ENCODE measurements at regions not wholly inside any gene's neighbourhood (a gene's known extent, or its start where the extent isn't known, plus 50 kb on each side); places are given as distances from the start of the nearest gene placed in this dataset.
A peak's percentile ranks its signal among the peaks of the same experiment; 100 is the strongest.
"Not testable (repeated sequence)": the region's sequence is repeated elsewhere in the genome, so short reads cannot be mapped to it uniquely, and the experiment has no call there.

DNA sequence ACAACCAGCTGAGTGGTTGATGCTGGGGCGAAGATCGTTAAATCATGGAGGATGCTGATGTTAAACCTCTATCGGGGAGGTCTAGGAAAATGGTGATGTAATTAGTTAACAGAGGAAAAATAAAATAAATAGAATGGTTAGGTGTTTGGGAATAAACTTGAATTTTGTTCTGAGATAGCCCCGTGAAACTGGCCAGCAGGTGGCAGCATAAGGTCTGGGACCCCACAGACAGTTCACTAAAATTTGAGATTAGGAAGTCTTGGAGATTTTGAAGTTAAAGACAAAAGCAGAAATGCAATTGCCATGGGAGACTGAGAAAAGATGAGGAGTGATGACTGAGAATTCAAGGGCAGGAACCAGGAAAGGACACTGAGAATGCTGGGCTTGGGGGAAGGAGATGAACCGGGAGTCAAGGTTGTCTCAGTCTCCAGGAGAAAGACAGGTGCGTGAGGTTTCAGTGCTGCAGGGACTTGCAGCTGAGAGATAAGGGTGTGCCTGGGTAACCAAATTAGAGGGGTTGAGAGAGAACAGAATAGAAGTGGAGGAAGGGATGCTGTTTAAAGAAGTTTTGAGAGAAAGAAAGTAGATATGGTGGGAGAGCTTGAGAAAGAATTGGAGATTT, 248.0 kb downstream of the ZNF92 start:
- DNase-seq (ENCODE audit: low spot score); H3K27me3 Mint-ChIP-seq (ENCODE audit: low read depth); H3K9me3 Mint-ChIP-seq; H3K27ac Mint-ChIP-seq; H3K36me3 Mint-ChIP-seq (ENCODE audit: low read depth); H3K4me3 Mint-ChIP-seq; H3K4me1 Mint-ChIP-seq (ENCODE audit: low read depth): not testable (repeated sequence)

DNA sequence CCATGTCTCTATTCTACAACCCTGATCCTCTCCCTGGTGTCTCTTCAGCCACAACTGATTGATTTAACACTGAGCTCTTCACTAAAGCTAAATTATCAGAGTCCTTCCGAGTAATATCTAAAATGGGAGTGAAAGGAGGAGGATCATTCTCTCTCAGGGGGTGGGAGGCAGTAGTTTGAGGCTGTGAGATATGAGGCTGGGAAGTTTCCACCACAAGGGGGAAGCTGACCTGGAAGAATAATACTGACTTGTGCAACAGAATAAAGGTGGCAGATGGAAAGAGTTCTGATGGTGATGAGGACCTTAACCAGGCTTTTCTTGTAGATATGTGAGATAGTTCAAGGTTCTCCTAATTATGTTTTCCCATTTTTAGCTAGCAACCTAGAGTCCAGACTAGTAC, 241.6 kb upstream of the VKORC1L1 start:
- not testable (repeated sequence) for H3K27me3 Mint-ChIP-seq (ENCODE audit: low read depth); H3K4me1 Mint-ChIP-seq (ENCODE audit: low read depth); H3K9me3 Mint-ChIP-seq; DNase-seq (ENCODE audit: low spot score); H3K36me3 Mint-ChIP-seq (ENCODE audit: low read depth); H3K4me3 Mint-ChIP-seq; H3K27ac Mint-ChIP-seq

DNA sequence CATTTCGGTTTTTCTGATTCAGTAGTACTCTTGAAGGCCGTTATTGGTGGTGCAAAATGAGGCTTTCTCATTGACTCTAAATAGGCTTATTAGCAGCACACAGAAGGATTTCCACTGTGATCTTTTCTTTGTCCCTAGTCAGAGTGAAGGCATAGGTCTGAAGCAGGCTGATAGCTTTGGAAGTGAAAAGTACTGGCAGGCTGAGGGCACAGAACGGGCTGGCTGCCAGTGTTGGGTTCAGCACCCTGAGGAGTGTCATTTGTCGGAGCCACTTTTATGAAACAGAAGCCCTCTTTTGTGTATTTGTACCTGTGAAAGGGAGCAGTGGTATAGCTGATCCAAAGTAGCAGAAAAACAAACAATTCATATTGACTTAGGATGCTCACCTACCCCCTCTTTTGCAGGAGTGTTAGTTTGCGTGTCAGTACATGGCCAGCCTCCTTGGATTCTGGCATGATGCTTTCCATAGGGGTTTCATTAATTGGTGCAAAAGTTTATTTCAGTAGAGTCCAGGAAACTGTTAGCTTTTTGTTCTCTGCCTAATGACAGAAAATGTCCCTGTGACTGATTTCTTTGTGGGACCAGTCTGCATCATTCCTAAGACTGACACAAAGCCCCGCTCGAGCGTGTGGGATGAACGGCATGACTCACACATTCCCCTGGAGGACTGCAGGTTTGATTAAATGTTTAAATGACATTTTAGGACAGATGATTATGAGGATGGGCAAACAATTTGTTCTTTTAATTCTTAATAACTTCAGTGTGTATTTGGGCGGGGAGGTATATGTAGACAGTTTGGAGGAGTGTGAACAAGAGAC, 239.1 kb upstream of the VKORC1L1 start:
- H3K4me3 Mint-ChIP-seq; H3K27me3 Mint-ChIP-seq (ENCODE audit: low read depth); H3K9me3 Mint-ChIP-seq; H3K36me3 Mint-ChIP-seq (ENCODE audit: low read depth); DNase-seq (ENCODE audit: low spot score); H3K27ac Mint-ChIP-seq; H3K4me1 Mint-ChIP-seq (ENCODE audit: low read depth): not testable (repeated sequence)

DNA sequence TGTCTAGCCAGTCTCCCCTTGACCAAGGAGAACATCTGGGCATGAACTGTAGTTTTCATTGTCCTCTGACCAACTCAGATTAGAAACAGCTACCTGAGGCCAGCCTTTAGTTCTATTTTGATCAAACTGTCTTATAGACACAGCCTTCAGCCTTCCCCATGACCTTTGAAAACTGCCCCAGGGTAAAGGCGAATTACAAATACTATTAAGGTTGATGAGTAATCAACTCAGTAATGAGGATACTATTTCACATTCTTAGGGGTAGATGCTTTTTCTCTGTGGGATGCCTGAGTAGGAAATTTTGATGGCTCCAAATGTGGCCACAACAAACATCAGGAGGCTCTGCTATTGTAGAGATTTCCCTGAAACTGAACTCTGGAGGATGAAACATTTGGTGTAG, 234.0 kb upstream of the VKORC1L1 start:
- not testable (repeated sequence) for DNase-seq (ENCODE audit: low spot score); H3K9me3 Mint-ChIP-seq; H3K36me3 Mint-ChIP-seq (ENCODE audit: low read depth); H3K27ac Mint-ChIP-seq; H3K4me1 Mint-ChIP-seq (ENCODE audit: low read depth); H3K27me3 Mint-ChIP-seq (ENCODE audit: low read depth); H3K4me3 Mint-ChIP-seq

DNA sequence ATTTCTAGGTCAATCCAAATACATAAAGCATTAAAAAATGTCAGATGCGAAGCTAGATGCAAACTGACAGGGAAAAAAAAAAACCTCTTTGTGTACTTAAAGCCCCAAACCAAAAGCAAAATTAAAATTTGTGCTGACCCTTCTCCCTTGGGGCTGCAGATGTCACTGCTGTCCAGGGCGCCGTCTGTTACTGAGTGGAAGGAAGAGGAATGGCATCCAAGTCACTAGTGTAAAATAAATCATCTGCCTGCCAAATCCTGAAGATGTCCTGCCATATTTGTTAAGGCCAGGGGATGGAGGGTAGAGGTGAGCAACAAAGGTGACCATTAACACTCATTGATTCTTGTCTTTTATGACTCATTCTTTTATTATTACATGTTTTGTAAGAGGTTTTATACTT, 233.2 kb upstream of the VKORC1L1 start:
- H3K36me3 Mint-ChIP-seq (ENCODE audit: low read depth); H3K4me1 Mint-ChIP-seq (ENCODE audit: low read depth); H3K27me3 Mint-ChIP-seq (ENCODE audit: low read depth); H3K27ac Mint-ChIP-seq; DNase-seq (ENCODE audit: low spot score); H3K9me3 Mint-ChIP-seq; H3K4me3 Mint-ChIP-seq: not testable (repeated sequence)

DNA sequence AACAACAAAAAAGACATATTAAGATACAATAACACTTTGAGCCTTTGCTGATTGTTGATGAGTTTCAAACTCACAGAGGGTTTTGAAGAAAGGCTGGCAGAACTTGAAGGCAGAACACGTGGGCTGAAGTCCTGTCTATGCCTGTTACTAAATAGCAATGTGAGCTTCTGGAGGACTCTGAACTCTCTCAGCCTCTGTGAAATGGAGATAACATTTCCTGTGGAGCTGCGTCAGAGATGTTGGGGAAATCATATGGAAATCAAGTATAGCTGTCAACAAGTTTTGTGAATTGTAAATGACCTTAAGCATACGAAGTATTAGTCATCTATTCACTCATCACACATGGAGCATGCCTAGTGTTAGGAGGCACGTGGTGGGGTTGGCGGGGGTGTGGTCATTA, 229.4 kb upstream of the VKORC1L1 start:
- not testable (repeated sequence) for H3K4me3 Mint-ChIP-seq; DNase-seq (ENCODE audit: low spot score); H3K36me3 Mint-ChIP-seq (ENCODE audit: low read depth); H3K9me3 Mint-ChIP-seq; H3K4me1 Mint-ChIP-seq (ENCODE audit: low read depth); H3K27me3 Mint-ChIP-seq (ENCODE audit: low read depth); H3K27ac Mint-ChIP-seq

GRCh38 chr7:65647153-65647964, 225.5 kb upstream of the VKORC1L1 start:
- not testable (repeated sequence) for H3K4me3 Mint-ChIP-seq; H3K27ac Mint-ChIP-seq; H3K27me3 Mint-ChIP-seq (ENCODE audit: low read depth); H3K36me3 Mint-ChIP-seq (ENCODE audit: low read depth); H3K4me1 Mint-ChIP-seq (ENCODE audit: low read depth); DNase-seq (ENCODE audit: low spot score)
- peaks cover 14% of the 10 kb centered on the region for H3K9me3 Mint-ChIP-seq

DNA sequence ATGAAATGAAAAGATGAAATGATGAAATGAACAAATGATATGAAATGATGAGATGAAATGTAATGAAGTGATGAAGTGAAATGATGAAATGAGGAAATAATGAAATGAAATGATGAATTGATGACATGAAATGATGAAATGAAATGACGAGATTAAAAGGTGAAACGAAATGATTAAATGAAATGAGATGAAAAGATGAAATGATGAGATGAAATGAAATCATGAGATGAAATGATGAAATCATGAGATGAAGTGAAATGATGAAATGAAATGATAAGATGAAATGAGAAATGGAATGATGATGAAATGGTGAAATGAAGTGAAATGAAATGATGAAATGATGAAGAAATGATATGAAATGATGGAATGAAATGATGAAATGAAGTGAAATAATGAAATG, 221.7 kb upstream of the VKORC1L1 start:
- H3K4me1 Mint-ChIP-seq (ENCODE audit: low read depth); H3K36me3 Mint-ChIP-seq (ENCODE audit: low read depth); DNase-seq (ENCODE audit: low spot score); H3K4me3 Mint-ChIP-seq; H3K27me3 Mint-ChIP-seq (ENCODE audit: low read depth): not testable (repeated sequence)
- Mint-ChIP-seq H3K27ac (peak overlapping the region; percentile 58), H3K9me3 (peaks cover 15% of the 10 kb centered on the region)

DNA sequence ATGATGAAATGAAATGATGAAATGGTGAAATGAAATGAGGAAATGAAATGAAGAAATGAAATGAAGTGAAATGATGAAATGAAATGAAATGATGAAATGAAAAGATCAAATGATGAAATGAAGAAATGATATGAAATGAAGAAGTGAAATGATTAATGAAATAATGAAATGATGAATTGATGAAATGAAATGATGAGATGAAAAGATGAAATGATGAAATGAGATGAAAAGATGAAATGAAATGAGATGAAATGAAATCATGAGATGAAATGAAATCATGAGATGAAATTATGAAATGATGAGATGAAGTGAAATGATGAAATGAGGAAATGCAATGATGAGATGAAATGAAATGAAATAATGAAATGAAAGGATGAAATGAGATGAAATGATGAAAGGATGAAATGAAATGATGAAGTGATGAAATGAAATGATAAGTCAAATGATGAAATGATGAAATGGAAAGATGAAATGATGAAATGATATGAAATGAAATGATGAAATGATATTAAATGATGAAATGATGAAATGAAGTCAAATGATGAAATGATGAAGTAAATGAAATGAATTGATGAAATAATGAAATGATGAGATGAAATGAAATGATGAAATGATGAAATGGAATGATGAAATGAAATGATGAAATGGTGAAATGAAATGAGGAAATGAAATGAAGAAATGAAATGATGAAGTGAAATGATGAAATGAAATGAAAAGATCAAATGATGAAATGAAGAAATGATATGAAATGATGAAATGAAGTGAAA, 220.9 kb upstream of the VKORC1L1 start:
- not testable (repeated sequence) for H3K4me1 Mint-ChIP-seq (ENCODE audit: low read depth); H3K27me3 Mint-ChIP-seq (ENCODE audit: low read depth); H3K4me3 Mint-ChIP-seq; DNase-seq (ENCODE audit: low spot score); H3K36me3 Mint-ChIP-seq (ENCODE audit: low read depth); H3K27ac Mint-ChIP-seq
- peaks cover 15% of the 10 kb centered on the region for H3K9me3 Mint-ChIP-seq

GRCh38 chr7:65652669-65653068, 220.2 kb upstream of the VKORC1L1 start:
- peaks cover 15% of the 10 kb centered on the region for H3K9me3 Mint-ChIP-seq
- not testable (repeated sequence) for H3K36me3 Mint-ChIP-seq (ENCODE audit: low read depth); H3K27ac Mint-ChIP-seq; DNase-seq (ENCODE audit: low spot score); H3K4me3 Mint-ChIP-seq; H3K4me1 Mint-ChIP-seq (ENCODE audit: low read depth); H3K27me3 Mint-ChIP-seq (ENCODE audit: low read depth)

DNA sequence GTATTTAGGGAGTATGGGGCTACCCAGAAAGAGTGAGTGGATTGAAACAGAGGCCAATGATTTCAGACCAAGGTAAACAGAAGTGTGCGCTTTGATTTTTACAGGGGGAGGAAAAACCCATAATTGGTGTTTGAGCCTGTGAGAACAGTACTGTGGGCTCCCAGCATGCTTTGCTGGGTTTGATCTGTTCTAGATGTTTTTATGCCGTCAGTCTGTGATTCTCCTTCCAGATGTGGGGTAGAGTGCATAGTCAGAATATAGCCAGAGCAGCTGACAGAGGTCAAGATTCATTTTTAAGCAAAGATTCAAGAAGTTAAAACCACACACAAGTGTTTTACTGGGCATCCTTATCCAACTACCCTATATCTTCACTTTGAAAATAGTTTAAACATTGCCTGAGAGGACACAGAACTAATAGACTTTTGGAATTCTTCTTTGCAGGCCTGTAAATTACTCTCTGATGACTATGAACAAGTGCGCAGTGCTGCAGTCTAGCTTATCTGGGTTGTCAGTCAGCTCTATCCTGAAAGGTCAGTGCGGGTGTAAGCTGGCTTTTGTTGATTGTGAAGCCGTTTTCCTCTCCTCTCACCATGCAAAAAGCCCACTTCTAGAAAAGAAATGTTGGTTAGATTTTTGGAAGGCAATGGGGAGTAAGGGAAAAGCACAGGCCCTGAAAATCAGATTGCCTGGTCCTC, 216.2 kb upstream of the VKORC1L1 start:
- H3K9me3 Mint-ChIP-seq; DNase-seq (ENCODE audit: low spot score); H3K27ac Mint-ChIP-seq; H3K4me1 Mint-ChIP-seq (ENCODE audit: low read depth); H3K4me3 Mint-ChIP-seq; H3K27me3 Mint-ChIP-seq (ENCODE audit: low read depth); H3K36me3 Mint-ChIP-seq (ENCODE audit: low read depth): not testable (repeated sequence)

GRCh38 chr7:65683362-65683761, 189.5 kb upstream of the VKORC1L1 start:
- not testable (repeated sequence) for DNase-seq (ENCODE audit: low spot score); H3K27ac Mint-ChIP-seq; H3K4me1 Mint-ChIP-seq (ENCODE audit: low read depth); H3K9me3 Mint-ChIP-seq; H3K27me3 Mint-ChIP-seq (ENCODE audit: low read depth); H3K4me3 Mint-ChIP-seq; H3K36me3 Mint-ChIP-seq (ENCODE audit: low read depth)

GRCh38 chr7:65699026-65699714, 173.7 kb upstream of the VKORC1L1 start:
- H3K27ac Mint-ChIP-seq; H3K4me1 Mint-ChIP-seq (ENCODE audit: low read depth); H3K27me3 Mint-ChIP-seq (ENCODE audit: low read depth); H3K9me3 Mint-ChIP-seq; H3K36me3 Mint-ChIP-seq (ENCODE audit: low read depth); DNase-seq (ENCODE audit: low spot score); H3K4me3 Mint-ChIP-seq: not testable (repeated sequence)

All from T-helper 2 cell treated with Interferon-gamma antibody and Interleukin-4, amounts not matched to agents 5 μg/mL and 100 μg/mL, for 36 hours (primary cell).